NCI-H2107 treated with DMSO at 0.1 percent for 48 hours (cell line): ENCODE measurements at regions not wholly inside any gene's neighbourhood (a gene's known extent, or its start where the extent isn't known, plus 50 kb on each side); places are given as distances from the start of the nearest gene placed in this dataset.
"Not testable (repeated sequence)": the region's sequence is repeated elsewhere in the genome, so short reads cannot be mapped to it uniquely, and the experiment has no call there.

Source experiments
- DNase-seq: peaks from one replicate; lab custom pipeline; 2025; ENCODE audit not compliant: unreplicated experiment; lab: John Stamatoyannopoulos, UW

GRCh38 chr5:26003966-26004365, 1034.4 kb downstream of the CDH9 start:
- DNase-seq = no peak

- no peak for DNase-seq
These were observed 1043.2 kb downstream of the CDH9 start for GRCh38 chr5:25995209-25995608.

- no peak for DNase-seq
These were observed 1044.7 kb downstream of the CDH9 start for GRCh38 chr5:25993701-25994100.

- DNase-seq = no peak
These were observed 1046.7 kb downstream of the CDH9 start for GRCh38 chr5:25991639-25992038.

GRCh38 chr5:25990771-25991170, 1047.6 kb downstream of the CDH9 start:
- DNase-seq = no peak

- no peak for DNase-seq
These were observed 1059.3 kb downstream of the CDH9 start for GRCh38 chr5:25979086-25979485.

GRCh38 chr5:25975885-25976284, 1062.5 kb downstream of the CDH9 start:
- no peak for DNase-seq

- DNase-seq = no peak
These were observed 1063.9 kb downstream of the CDH9 start for GRCh38 chr5:25974451-25974850.

- no peak for DNase-seq
These were observed 1067.4 kb downstream of the CDH9 start for GRCh38 chr5:25970906-25971489.

- DNase-seq = not testable (repeated sequence)
These were observed 1069.3 kb downstream of the CDH9 start for GRCh38 chr5:25969042-25969441.

GRCh38 chr5:25964009-25964372, 1074.4 kb downstream of the CDH9 start:
- DNase-seq = no peak

GRCh38 chr5:25963251-25964008, 1075.0 kb downstream of the CDH9 start:
- DNase-seq = no peak

- no peak for DNase-seq
These were observed 1083.0 kb downstream of the CDH9 start for GRCh38 chr5:25955337-25955736.

GRCh38 chr5:25950681-25951080, 1087.7 kb downstream of the CDH9 start:
- DNase-seq = no peak

- DNase-seq = no peak
These were observed 1090.1 kb downstream of the CDH9 start for GRCh38 chr5:25948278-25948677.

GRCh38 chr5:25944786-25945185, 1093.6 kb downstream of the CDH9 start:
- no peak for DNase-seq

- no peak for DNase-seq
These were observed 1129.2 kb downstream of the CDH9 start for GRCh38 chr5:25909163-25909562.

- no peak for DNase-seq
These were observed 1132.7 kb downstream of the CDH9 start for GRCh38 chr5:25905646-25906045.

- no peak for DNase-seq
These were observed 1146.2 kb downstream of the CDH9 start for GRCh38 chr5:25892211-25892610.

- DNase-seq = no peak
These were observed 1146.7 kb downstream of the CDH9 start for GRCh38 chr5:25891691-25892090.

- DNase-seq = no peak
These were observed 1156.9 kb downstream of the CDH9 start for GRCh38 chr5:25881318-25882036.

- DNase-seq = no peak
These were observed 1174.6 kb downstream of the CDH9 start for GRCh38 chr5:25863811-25864210.
